ENCODE measurements at regions not wholly inside any gene's neighbourhood (a gene's known extent, or its start where the extent isn't known, plus 50 kb on each side); places are given as distances from the start of the nearest gene placed in this dataset.
"Not testable (repeated sequence)": the region's sequence is repeated elsewhere in the genome, so short reads cannot be mapped to it uniquely, and the experiment has no call there.

- no peak for DNase-seq (ENCODE audit: low read depth)
Observed at GRCh38 chr2:145012214-145012670, 492.3 kb upstream of the ZEB2 start.

GRCh38 chr2:145010635-145011034, 490.7 kb upstream of the ZEB2 start:
- no peak for DNase-seq (ENCODE audit: low read depth)

- no peak for DNase-seq (ENCODE audit: low read depth)
Observed at GRCh38 chr2:145007960-145008263, 488.0 kb upstream of the ZEB2 start.

- no peak for DNase-seq (ENCODE audit: low read depth)
Observed at GRCh38 chr2:145007093-145007959, 487.4 kb upstream of the ZEB2 start.

- no peak for DNase-seq (ENCODE audit: low read depth)
Observed at GRCh38 chr2:145002624-145003023, 482.7 kb upstream of the ZEB2 start.

- no peak for DNase-seq (ENCODE audit: low read depth)
Observed at GRCh38 chr2:145000376-145000775, 480.5 kb upstream of the ZEB2 start.

GRCh38 chr2:144999936-145000335, 480.0 kb upstream of the ZEB2 start:
- no peak for DNase-seq (ENCODE audit: low read depth)

GRCh38 chr2:144999071-144999875, 479.4 kb upstream of the ZEB2 start:
- DNase-seq (ENCODE audit: low read depth): no peak

GRCh38 chr2:144998435-144998834, 478.5 kb upstream of the ZEB2 start:
- DNase-seq (ENCODE audit: low read depth): no peak

- no peak for DNase-seq (ENCODE audit: low read depth)
Observed at GRCh38 chr2:144996225-144996795, 476.4 kb upstream of the ZEB2 start.

- no peak for DNase-seq (ENCODE audit: low read depth)
Observed at GRCh38 chr2:144995482-144995881, 475.6 kb upstream of the ZEB2 start.

GRCh38 chr2:144990661-144991060, 470.7 kb upstream of the ZEB2 start:
- DNase-seq (ENCODE audit: low read depth): no peak

- no peak for DNase-seq (ENCODE audit: low read depth)
Observed at GRCh38 chr2:144989579-144990270, 469.8 kb upstream of the ZEB2 start.

- DNase-seq (ENCODE audit: low read depth): no peak
Observed at GRCh38 chr2:144988591-144988990, 468.7 kb upstream of the ZEB2 start.

GRCh38 chr2:144986691-144987090, 466.8 kb upstream of the ZEB2 start:
- no peak for DNase-seq (ENCODE audit: low read depth)

- no peak for DNase-seq (ENCODE audit: low read depth)
Observed at GRCh38 chr2:144984038-144984437, 464.1 kb upstream of the ZEB2 start.

GRCh38 chr2:144983107-144983506, 463.2 kb upstream of the ZEB2 start:
- DNase-seq (ENCODE audit: low read depth): no peak

GRCh38 chr2:144982481-144982880, 462.6 kb upstream of the ZEB2 start:
- no peak for DNase-seq (ENCODE audit: low read depth)

- DNase-seq (ENCODE audit: low read depth): no peak
Observed at GRCh38 chr2:144975881-144976280, 456.0 kb upstream of the ZEB2 start.

- DNase-seq (ENCODE audit: low read depth): no peak
Observed at GRCh38 chr2:144972676-144973075, 452.8 kb upstream of the ZEB2 start.

GRCh38 chr2:144971786-144972335, 451.9 kb upstream of the ZEB2 start:
- DNase-seq (ENCODE audit: low read depth): no peak

GRCh38 chr2:144970410-144970809, 450.5 kb upstream of the ZEB2 start:
- DNase-seq (ENCODE audit: low read depth): not testable (repeated sequence)
